ENCODE measurements at regions not wholly inside any gene's neighbourhood (a gene's known extent, or its start where the extent isn't known, plus 50 kb on each side); places are given as distances from the start of the nearest gene placed in this dataset.
"Not testable (repeated sequence)": the region's sequence is repeated elsewhere in the genome, so short reads cannot be mapped to it uniquely, and the experiment has no call there.

DNA sequence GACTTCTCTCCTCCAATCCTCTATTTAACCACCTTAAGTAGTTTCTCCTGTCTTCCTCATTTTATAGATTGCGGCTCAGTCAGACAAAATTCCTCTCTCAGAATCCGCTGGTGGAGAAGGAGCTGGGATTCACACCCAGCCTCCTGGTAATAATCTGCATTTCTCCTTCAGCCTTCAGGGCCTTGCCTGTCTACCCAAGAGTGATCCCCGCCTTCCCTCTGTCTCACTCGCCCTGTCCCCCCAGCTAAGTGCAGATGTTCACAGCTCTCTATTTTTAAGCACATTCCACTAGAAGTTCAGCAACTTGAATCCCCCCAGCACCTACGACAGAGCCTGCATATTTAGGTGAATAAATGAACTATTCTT is 212.5 kb upstream of the HAAO start:
- no peak for DNase-seq (ENCODE audit: extremely low read depth, low read depth, low spot score)

DNA sequence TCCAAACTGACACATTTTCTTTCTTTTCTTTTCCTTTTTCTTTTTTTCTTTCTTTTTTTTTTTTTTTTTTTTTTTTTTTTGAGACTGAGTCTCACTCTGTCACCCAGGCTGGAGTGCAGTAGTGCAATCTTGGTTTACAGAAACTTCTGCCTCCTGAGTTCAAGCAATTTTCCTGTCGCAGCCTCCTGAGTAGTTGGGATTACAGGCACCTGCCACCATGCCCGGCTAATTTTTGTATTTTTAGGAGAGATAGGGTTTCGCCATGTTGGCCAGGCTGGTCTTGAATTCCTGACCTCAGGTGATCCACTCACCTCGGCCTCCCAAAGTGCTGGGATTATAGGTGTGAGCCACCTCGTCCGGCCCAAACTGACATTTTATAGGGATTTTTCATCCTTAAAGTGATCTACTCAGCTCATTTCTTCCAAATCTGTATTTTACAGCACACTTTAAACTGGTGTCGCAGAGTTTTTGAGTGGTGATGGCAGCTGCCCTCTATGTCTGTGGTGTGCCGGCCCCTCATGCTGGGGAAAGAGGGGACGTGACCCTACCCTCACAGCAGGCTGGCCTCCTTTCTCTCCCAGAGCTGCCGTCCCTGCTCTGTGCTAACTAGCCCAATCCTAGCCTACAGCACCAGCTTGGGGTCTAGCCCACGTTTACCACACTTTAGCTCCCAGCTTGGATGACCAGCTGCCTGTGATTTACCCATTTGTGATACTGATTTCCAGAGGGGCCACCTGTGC is 211.9 kb upstream of the HAAO start:
- DNase-seq (ENCODE audit: extremely low read depth, low read depth, low spot score): not testable (repeated sequence)

DNA sequence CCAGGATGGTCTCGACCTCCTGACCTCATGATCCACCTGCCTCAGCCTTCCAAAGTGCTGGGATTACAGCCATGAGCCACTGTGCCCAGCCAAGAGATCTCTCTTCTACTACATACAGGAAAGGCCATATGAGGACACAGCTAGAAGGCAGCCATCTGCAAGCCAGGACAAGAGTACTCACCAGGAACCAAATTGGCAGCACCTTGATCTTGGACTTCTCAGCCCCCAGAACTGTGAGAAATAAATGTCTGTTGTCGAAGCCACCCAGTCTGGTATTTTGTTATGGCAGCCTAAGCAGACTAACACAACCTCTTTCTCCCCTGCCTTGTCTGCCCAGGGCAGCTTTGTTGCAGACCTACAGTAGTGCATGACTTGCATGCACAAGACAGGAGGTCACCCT is 211.3 kb upstream of the HAAO start:
- no peak for DNase-seq (ENCODE audit: extremely low read depth, low read depth, low spot score)

DNA sequence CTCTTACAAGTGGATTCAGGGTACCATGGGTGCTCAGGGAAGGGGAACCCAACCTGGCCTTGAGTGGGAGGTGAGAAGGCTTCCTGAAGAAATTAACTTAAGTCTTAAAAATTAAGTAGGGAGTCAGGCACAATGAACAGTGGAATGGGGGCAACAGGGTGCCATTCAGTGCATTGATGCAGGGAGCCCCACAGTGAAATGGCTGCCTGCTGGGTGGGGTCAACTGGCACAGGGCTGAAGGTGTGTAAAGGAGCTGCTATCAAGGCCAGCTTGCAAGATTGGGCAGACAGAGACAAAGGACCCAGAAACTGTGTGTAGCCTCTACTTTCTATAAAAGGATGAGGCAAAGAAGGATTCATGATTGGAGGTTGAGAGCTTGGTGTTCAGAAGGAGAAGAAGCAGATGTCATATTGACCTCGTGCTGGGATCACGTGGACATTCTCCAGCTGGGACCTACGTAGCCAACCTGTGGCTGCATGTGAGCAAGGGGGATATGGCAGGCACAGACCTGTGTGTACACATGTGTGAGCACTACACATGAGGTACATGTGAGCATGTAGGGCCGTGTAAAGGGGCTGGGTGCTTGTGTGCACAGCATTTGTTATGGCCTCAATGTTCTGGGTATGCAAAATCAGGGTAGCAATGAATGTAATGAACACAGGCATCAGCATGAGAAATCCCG is 209.5 kb upstream of the HAAO start:
- no peak for DNase-seq (ENCODE audit: extremely low read depth, low read depth, low spot score)

DNA sequence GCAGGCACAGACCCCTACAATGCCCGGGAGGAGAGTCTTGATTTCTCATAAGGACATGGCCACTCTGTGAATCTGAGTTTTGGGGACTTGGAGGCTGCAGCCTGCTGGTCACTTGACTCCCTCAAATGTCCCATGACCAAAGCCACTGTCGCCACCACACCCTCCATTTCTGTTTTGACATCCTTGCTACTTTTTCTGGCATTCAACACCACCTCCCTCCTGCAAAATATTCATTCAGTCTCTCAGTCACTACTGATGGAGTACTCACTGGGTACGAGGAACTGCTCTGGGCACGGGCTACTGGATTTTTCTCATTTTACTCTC is 208.6 kb upstream of the HAAO start:
- no peak for DNase-seq (ENCODE audit: extremely low read depth, low read depth, low spot score)

DNA sequence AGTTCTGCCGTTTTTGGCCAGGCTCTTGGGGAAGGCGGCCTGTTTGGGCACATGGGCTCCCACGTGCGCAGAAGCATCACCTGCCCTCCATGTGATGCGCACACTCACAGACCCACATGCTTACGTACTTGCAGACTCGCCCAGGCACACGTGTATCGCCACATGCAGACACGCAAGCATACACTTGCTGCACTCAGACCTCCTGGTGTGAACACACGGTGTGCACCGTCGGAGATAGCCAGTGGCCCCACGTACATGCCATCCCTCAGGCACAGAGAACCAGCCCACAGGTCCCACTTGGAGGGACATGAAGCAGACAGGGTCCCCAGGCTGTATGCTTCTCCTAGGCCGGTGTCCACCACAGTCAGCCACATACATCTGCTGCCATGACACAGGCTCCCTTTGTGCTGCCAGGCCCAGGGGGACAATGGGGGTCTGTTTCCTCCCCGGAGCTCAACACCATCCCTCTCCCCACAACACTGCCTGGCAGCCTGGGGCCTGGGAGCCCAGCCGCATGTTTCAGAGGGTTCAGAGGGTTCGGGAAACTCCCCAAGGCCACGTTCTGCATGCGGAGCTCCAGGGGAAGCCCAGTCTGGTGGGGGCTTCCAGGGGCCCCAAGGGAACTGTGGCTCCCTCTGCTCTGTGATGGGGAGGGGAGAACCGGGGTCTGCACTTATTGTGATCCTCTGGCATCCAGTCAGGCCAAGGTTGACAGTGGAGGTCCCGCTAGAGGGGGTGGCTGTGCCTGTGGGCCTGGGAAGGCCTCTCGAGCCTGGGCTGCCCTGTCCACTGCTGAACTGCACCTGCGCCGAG is 208.1 kb upstream of the HAAO start:
- no peak for DNase-seq (ENCODE audit: extremely low read depth, low read depth, low spot score)

DNA sequence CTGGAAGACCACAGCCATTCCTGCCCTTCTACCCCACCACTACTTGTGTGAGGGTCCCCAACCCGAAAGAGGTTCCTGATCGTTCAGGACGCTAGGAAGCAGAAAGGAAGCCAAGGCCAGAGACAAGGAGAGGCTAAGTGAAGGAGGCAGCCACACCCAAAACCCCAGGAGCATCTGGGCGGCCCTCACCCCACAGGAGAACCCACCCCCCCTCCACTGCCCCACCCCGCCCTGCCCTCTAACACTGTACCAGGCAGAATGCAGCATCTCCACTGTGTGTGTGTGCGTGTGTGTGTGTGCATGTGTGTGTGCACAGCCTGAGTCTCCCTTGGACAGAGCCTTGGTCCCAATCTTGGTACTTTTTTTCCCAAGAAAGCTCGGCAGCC is 207.5 kb upstream of the HAAO start:
- DNase-seq (ENCODE audit: extremely low read depth, low read depth, low spot score): no peak

DNA sequence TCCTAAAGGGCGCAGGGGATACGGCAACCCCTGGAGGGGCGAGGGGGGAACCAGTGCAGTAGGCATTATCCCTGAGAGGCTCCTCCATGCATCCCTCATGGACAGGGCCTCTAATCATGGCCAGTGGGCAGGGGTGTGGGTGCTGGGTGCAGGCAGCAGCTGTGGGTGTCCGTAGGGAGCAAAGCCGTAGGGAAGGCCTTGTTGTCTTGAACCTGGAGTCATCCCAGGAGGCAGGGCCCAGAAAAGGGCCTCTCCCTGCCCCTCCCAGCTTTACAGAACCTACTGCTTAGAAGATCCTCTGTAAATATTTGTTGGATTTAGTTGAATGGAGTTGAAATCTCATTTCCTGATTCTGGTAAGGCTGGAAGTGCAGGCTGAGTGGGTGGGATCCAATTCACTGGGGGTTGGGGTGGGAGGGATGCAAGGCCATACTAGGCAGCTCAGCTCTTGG is 207.0 kb upstream of the HAAO start:
- no peak for DNase-seq (ENCODE audit: extremely low read depth, low read depth, low spot score)

DNA sequence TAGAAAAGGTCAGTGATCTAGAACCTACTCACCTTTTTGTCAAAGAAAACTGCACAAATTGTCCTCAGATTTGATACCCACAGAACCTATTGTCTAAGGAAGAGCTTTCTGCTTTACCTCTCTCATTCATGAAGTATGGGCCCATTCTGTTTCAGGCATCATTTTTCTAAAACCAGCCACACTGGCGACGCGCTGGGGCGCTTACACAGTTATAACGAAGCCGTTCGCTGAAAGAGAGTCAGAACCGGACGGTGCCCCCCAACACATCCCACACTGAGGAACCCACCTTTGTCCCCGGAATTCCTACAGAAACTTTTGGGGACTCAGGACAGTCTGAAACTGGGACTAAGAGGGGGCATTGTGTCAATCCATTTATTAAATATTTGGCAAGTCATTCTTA is 206.3 kb upstream of the HAAO start:
- no peak for DNase-seq (ENCODE audit: extremely low read depth, low read depth, low spot score)

DNA sequence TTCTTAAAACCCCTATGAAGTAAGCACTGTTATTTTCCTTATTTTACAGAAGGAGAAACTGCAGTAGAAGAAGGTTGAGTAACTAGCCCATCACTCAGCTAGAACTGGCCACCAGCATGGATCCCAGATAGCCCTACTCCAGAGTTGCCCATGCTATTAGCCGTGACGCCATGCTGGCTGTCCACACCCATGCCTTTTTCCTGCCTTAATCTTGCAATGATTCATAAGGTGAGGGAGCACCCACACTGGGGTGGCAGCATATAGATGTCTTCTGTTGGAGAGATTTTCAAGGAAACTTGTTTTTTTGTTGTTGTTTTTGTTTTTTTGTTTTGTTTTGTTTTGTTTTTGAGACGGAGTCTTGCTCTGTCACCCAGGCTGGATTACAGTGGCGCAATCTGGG is 204.1 kb upstream of the HAAO start:
- DNase-seq (ENCODE audit: extremely low read depth, low read depth, low spot score): no peak

DNA sequence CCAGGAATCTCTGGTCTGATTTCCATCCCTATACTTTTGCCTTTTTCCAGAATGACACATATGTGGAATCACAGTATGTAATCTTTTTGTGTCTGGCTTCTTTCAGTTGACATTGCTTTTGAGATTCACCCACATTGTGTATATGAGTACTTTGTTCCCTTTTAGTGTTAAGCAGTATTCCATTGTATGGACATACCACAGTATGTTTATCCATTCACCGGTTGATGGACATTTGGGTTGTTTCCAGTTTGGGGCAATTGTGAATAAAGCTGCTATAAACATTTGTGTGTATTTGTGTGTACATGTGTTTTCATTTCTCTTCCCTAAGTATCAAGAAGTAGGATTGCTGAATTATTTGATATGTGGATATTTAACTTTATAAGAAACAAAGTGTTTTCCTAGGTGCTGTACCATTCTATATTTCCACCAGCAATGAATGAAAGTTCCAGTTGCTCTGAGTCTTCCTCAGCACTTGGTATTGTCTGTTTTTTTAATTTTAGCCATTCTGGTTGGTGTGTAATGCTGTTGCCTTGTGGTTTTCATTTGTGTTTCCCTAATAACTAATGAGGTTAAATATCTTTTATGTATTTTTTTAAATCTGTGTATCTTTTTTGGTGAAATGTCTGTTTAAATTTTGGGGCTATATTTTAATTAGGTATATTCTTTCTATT is 203.5 kb upstream of the HAAO start:
- no peak for DNase-seq (ENCODE audit: extremely low read depth, low read depth, low spot score)

DNA sequence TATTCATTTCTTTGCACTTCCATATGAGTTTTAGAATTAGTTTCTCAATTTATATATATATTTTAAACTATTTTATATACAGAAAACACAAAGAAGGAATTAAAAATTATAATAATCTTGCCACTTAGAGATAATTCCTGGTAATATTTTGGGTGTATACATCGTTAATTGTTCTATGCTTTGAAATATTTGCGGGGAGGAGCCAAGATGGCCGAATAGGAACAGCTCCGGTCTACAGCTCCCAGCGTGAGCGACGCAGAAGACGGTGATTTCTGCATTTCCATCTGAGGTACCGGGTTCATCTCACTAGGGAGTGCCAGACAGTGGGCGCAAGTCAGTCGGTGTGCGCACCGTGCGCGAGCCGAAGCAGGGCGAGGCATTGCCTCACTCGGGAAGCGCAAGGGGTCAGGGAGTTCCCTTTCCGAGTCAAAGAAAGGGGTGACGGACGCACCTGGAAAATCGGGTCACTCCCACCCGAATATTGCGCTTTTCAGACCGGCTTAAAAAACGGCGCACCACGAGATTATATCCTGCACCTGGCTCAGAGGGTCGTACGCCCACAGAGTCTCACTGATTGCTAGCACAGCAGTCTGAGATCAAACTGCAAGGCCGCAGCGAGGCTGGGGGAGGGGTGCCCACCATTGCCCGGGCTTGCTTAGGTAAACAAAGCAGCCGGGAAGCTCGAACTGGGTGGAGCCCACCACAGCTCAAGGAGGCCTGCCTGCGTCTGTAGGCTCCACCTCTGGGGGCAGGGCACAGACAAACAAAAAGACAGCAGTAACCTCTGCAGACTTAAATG is 197.1 kb upstream of the HAAO start:
- not testable (repeated sequence) for DNase-seq (ENCODE audit: extremely low read depth, low read depth, low spot score)

DNA sequence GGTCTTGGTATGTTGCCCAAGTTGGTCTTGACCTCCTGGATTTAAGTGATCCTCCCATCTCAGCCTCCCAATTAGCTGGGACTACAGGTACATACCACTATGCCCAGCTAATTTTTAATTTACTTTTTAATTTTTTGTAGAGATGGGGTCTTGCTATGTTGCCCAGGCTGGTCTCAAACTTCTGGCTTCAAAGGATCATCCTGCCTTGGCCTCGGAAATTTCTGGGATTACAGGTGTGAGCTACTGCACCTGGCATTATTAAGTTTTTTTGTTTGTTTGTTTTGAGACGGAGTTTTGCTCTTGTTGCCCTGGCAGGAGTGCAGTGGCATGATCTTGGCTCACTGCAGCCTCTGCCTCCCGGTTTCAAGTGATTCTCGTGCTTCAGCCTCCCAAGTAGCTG is 195.7 kb upstream of the HAAO start:
- not testable (repeated sequence) for DNase-seq (ENCODE audit: extremely low read depth, low read depth, low spot score)

DNA sequence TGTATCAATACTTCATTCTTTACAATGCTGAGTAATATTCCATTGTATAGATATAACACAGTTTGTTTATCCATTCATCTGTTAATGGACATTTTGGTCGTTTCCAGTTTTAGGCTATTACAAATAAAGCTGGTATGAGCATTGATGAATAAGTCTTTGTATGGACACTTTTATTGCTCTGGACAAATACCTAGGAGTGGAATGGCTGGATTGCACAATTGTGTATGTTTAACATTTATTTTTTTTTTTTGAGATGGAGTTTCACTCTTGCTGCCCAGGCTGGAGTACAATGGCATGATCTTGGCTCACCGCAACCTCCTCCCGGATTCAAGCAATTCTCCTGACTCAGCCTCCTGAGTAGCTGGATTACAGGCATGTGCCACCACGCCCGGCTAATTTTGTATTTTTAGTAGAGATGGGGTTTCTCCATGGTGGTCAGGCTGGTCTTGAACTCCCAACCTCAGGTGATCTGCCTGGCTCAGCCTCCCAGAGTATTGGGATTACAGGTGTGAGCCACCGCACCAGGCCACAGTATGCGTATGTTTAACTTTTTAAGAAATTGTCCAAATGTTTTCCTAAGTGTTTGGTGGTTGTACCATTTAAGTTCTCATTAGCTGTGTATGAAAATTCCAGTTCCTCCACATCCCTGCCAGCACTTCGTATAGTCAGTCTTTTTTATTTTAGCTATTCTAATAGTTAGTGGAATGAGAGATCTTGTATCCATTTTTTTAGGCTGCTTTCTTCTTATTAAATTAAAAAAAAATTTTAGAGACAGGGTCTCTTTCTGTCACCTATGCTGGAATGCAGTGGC is 194.9 kb upstream of the HAAO start:
- DNase-seq (ENCODE audit: extremely low read depth, low read depth, low spot score): no peak

DNA sequence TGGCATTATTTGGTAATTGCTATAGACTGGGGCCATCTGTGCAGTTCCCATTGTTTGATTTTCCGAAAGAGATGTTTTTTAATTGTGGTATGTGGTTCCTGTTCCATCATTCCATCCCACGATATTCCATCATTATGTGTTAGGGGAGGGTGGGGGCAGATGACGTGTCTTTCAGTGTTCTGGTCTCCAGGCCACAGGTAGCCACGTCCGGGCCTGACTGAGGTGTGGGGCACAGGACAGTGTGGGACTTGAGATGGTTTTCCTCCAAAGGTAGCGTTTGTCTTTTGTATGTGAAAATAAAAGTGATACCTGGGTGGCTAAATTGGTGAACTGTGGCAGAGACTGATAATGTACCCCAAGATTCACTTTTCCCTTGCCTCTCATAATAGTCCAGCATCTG is 192.2 kb upstream of the HAAO start:
- no peak for DNase-seq (ENCODE audit: extremely low read depth, low read depth, low spot score)

DNA sequence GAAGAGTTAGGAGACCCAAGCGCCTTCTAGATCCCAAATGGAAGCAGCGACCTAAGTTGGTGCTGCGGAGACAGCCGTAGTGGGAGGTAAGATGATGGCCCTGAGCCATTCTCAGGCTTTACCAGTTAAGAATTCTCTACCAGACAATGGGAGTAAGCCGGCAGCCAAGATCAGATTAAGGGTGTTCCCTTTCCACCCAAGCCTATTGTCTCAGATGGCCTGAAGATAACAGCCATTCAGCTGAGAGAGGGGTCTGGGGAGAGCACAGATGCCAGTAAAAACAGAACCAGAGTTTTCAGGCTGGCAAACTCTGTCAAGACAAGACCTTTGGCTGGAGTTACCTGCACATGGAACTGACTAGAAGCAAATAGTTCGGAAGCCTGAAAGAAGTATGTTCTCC is 191.7 kb upstream of the HAAO start:
- DNase-seq (ENCODE audit: extremely low read depth, low read depth, low spot score): no peak

DNA sequence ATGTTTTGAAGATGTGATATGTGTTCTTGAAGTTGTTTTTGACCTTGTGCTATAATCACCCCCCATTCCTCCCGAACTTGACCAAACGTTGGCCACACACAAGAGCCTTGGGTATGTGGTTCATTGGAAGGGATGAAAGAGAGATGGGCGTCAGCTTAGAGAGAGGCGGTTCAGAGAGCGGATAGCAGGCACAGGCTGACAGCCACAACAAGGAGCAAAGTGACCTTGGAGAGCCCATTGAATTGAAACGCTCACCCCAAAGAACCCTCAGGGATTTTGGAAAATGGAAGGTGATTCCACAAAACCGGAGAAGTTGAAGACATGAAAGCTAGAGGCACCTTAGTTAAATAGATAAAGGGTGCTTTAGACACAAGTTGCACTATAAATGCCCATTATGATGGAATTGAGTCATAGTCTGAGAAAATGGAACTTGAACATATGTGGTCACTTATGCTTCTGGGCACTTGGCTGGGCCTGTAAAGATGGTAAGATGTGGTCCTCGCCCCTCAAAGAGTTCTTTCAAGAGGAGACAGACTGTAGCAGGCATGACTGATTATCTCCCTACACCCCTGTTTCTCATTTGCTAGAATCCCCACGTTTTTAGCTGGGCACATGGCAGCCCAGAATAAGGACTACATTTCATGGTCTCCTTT is 188.5 kb upstream of the HAAO start:
- no peak for DNase-seq (ENCODE audit: extremely low read depth, low read depth, low spot score)

DNA sequence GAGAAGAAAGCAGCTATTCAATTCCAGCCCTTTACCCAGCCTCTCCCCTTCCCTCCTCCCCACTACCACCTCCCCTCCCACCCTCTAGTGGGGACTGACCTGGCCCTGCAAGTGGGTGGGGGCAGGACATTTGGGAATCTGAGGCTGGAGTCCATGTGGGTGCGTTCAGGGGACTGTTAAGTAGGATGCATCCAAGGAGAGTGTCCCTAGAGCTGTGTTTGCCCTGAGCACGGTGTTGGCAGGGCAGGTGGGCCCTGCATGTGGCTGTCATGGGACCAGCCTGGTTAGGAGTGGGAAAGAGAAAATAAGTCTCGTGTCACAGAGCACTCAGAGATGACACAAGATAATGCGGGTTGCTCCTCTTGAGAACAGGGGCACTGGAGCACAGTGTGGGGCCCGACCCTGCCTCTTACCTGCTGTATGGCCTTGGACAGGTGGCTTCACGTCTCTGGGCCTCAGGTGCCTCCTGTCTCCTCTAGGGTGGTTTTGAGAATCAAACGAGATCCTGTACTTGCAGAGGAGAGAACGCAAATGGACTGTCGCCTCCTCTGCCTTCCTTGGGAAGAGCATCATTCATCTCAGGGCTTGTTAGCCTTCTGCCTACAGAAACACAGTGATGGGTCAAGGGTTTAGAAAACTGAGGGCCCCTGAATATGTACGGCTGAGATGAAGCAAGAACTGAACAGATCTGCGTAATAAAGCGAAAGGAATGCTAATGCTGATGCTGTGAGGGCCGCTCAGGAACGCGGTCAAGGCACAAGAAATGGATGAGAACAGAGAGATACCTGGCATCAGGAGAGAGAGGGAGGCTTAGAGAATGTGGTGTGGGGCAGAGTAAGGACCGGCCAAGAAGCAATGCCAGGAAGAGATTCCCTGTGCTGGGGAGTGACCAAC is 187.7 kb upstream of the HAAO start:
- DNase-seq (ENCODE audit: extremely low read depth, low read depth, low spot score): no peak
